ENCODE measurements at regions not wholly inside any gene's neighbourhood (a gene's known extent, or its start where the extent isn't known, plus 50 kb on each side); places are given as distances from the start of the nearest gene placed in this dataset.
"Not testable (repeated sequence)": the region's sequence is repeated elsewhere in the genome, so short reads cannot be mapped to it uniquely, and the experiment has no call there.

GRCh38 chr9:89943309-89943708 lies 338.5 kb downstream of the GADD45G start:
- intact Hi-C loops (cut with DNase I): no loop called here
- no peak for DNase-seq (ENCODE audit: low spot score)

DNA sequence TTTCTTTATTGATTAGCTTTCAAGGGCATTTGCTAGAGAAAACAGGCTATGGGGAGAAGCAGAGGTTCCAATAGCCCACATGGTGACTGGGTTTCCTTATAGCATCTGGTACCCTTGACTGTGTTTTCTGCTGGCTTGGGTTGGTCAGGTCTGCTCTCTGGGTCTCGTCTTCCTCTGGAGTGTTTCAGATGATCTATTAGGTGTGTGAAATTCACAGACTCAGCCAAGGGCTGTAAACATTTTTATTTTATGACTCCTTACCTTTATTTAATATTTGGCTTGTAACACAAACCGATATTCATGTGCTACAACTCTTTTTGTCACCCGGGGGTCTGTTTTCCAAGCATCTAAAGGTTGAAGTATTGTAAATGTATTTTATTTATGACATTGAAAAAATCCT lies 338.9 kb downstream of the GADD45G start:
- intact Hi-C loops (cut with DNase I): no loop called here
- DNase-seq (ENCODE audit: low spot score): no peak

DNA sequence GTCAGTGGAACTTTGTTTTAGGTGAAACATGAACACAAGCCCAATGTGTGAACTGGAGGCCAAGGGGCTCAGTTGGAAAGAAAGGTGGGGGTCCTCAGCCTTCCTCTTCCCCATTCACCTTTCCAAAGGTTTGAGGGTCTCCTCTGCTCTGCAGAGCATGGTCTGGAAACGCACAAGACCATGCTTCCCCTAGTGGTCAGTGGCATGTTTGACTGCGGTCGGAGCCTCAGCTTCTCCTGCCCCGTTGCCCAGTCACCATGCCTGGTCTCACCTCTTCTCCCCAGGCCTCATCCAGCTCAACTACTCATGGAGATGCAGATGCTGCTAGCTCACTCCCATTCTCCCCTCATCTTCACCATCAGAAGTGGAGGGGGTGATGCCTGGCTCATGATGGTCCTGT lies 340.3 kb downstream of the GADD45G start:
- no peak for DNase-seq (ENCODE audit: low spot score)
- intact Hi-C loops (cut with DNase I): no loop called here

GRCh38 chr9:89946741-89947140 lies 341.9 kb downstream of the GADD45G start:
- DNase-seq (ENCODE audit: low spot score): no peak
- intact Hi-C loops (cut with DNase I): no loop called here

GRCh38 chr9:89949111-89949510 lies 344.3 kb downstream of the GADD45G start:
- DNase-seq (ENCODE audit: low spot score): no peak
- intact Hi-C loops (cut with DNase I): no loop called here

- intact Hi-C loops (cut with DNase I): no loop called here
- no peak for DNase-seq (ENCODE audit: low spot score)
Observed at GRCh38 chr9:89951675-89952074, 346.9 kb downstream of the GADD45G start.

GRCh38 chr9:89952401-89952800 lies 347.6 kb downstream of the GADD45G start:
- intact Hi-C loops (cut with DNase I): no loop called here
- DNase-seq (ENCODE audit: low spot score): no peak

GRCh38 chr9:89953263-89953662 lies 348.5 kb downstream of the GADD45G start:
- intact Hi-C loops (cut with DNase I); DNase-seq (ENCODE audit: low spot score): not testable (repeated sequence)

- no peak for DNase-seq (ENCODE audit: low spot score)
- intact Hi-C loops (cut with DNase I): no loop called here
Observed at GRCh38 chr9:89953824-89954615, 349.2 kb downstream of the GADD45G start.

DNA sequence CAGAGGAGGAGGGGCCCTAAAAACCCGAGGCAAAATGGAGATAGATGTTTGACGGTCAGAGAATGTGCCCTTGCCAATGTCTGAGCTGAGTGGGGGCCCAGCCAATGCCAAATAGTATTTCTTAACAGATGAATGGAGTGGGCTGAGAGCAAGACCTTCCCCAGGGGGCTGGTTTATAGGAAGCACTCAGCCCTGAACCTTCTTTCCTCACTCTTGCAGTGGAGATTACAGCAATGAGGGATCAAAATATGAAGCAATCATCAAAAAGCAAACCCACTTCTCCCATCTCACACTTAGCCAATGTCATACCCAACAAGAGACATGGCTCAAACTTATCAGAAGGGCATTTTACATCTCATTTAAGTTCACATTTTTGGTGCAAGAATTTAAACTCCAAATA lies 350.3 kb downstream of the GADD45G start:
- intact Hi-C loops (cut with DNase I): no loop called here
- no peak for DNase-seq (ENCODE audit: low spot score)

DNA sequence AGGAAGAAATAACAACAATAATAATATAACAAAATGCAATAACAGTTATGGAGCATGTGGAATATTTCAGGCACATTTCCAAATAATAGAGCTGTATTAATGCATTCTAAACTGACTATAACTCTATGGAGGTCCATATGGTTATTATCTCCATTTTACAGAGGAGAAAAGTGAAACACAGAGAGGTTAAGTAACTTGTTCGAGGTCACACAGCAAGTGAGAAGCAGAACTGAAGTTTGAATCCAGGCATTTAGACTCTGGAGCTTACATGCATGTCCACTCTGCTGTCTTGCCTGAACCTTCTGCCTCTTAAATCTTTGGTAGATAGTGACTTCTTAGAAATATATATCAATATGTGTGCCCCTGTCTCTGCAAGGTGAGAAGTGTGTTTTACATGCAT lies 350.8 kb downstream of the GADD45G start:
- intact Hi-C loops (cut with DNase I): no loop called here
- no peak for DNase-seq (ENCODE audit: low spot score)

DNA sequence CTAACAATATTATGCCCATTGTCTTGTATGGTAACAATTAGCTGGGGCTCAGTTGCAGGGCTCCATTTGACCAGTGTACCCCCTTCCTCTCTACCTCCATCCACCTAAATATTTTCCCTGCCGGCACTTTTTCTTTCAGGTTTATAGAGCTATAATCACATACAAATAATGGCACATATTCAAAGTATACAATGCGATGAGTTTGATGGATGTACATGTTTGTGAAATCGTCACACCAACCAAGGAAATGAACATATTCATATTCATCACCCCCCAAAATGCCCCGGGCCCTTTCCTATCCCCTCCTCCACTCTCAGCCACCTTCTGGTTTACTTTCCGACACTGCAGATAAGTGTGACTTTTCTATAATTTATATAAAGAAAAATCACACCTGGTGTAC lies 351.5 kb downstream of the GADD45G start:
- no peak for DNase-seq (ENCODE audit: low spot score)
- intact Hi-C loops (cut with DNase I): no loop called here

DNA sequence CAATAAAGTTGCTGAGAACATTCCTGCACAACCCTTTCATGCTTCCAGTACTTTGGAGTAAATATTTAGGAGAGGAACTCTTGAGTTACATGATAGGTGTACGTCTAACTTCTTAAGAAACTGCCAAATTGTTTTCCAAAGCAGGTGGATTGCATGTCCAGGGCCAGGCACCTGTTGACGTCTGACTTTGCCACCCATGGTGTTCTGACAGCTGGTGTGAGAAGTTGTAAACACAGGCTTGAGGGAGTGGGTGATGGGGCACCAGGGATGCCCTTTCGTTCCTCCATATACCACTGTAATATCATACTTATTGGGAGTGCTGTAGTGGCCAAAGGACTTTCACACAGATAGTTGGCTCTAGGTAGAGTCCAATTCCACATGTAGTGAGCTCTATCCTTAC lies 352.1 kb downstream of the GADD45G start:
- DNase-seq (ENCODE audit: low spot score): no peak
- intact Hi-C loops (cut with DNase I): no loop called here

GRCh38 chr9:89958086-89958485 lies 353.3 kb downstream of the GADD45G start:
- DNase-seq (ENCODE audit: low spot score): no peak

GRCh38 chr9:89961616-89962341 lies 357.0 kb downstream of the GADD45G start:
- no peak for DNase-seq (ENCODE audit: low spot score)
- intact Hi-C loops (cut with DNase I): no loop called here

More at GRCh38 chr9:89958086-89958485, 353.3 kb downstream of the GADD45G start:
- intact Hi-C loops (cut with DNase I): no loop called here

- DNase-seq (ENCODE audit: low spot score): no peak
- intact Hi-C loops (cut with DNase I): no loop called here
Observed at GRCh38 chr9:89963280-89963679, 358.5 kb downstream of the GADD45G start.

DNA sequence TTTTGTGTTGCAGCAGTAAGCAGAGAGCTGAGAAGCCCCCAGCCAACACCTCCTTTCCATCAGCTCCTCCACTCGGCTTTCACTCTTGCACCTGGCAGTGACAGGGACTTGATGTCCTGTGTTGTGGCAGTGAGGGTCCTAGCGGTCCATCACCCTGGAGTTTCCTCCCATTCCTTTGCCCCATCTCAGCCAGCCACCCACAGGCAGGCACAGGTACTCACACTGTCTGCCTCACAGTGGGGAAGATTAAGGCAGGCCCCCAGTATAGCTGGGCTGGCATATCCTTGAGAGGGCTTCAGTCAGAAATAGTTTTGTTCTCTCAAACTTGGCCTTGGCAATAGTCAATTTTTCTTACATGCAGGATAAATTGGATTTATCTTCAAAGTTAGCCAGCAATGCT lies 362.7 kb downstream of the GADD45G start:
- intact Hi-C loops (cut with DNase I): no loop called here
- DNase-seq (ENCODE audit: low spot score): no peak

- intact Hi-C loops (cut with DNase I): no loop called here
- DNase-seq (ENCODE audit: low spot score): no peak
Observed at GRCh38 chr9:89969156-89969675, 364.4 kb downstream of the GADD45G start.

DNA sequence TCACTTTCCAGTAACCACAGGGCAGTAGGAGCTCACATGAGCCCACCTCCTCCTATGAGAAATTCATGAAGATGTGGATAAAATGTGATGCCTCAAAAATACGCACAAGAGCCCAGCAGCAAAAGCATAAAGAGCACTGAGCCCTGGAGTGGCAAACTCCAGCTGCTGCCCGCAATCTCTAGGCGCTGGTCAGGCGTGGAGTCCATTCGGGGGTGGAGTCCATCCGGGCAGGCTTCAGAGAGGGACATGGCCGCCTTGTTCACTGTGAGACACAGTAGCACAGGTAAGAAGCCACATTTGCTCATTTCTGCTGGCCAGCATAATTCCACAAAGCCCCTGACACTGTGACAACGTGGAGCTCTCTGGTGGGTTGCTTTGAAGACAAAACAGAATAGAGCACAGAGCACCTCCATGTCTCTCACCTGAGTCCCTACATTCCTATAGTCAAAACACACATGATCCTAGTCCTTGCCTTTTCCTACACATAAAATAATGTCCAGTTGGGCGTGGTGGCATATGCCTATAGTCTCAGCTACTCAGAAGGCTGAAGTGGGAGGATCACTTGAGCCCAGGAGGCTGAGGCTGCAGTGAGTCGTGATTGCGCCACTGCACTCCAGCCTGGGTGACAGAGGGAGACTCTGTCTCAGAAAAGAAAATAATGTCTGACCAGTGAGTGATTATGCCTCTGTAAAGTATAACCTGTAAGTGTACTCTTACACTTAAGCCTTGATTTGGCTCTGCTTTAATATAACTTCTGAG lies 365.2 kb downstream of the GADD45G start:
- intact Hi-C loops (cut with DNase I): no loop called here
- no peak for DNase-seq (ENCODE audit: low spot score)

- DNase-seq (ENCODE audit: low spot score): no peak
- intact Hi-C loops (cut with DNase I): no loop called here
Observed at GRCh38 chr9:89970701-89971100, 365.9 kb downstream of the GADD45G start.

Measured in posterior vena cava (tissue), 2 donors.